Adrenal gland (tissue), 9 donors: ENCODE measurements at regions not wholly inside any gene's neighbourhood (a gene's known extent, or its start where the extent isn't known, plus 50 kb on each side); places are given as distances from the start of the nearest gene placed in this dataset.

Experiments used
- DNase-seq, 7 donors: peaks; one replicate each; pipeline ENCODE4 v3.0.0-alpha.2; 2019 to 2020
- H3K27ac ChIP-seq, 5 donors: fragments of 200-600 bp; sonication (generic) in 4 of 5; 1 replicate in 3 of 5; 2 replicates in 2 of 5; pipeline versions ENCODE4 v1.5.1 to v1.8.0; 2016 to 2020; ENCODE audit warnings: mild to moderate bottlenecking in 1 of 5
- H3K27me3 ChIP-seq: fragments of 200-600 bp; 2 replicates; pipeline ENCODE4 v1.8.0; 2021
- H3K36me3 ChIP-seq, 2 donors: fragments of 200-600 bp; replicated peaks in 1 of 2; 1 replicate in 1 of 2; 2 replicates in 1 of 2; pipeline versions ENCODE4 v1.5.1 to v1.8.0; 2018 to 2022
- H3K4me1 ChIP-seq, 2 donors: fragments of 200-600 bp; replicated peaks in 1 of 2; 1 replicate in 1 of 2; 2 replicates in 1 of 2; pipeline versions ENCODE4 v1.5.1 to v1.8.0; 2018 to 2021
- H3K4me3 ChIP-seq, 4 donors: fragments of 200-600 bp; sonication (generic) in 3 of 4; one replicate each; pipeline ENCODE4 v1.5.1; 2016 to 2018
- H3K9me3 ChIP-seq, 3 donors: fragments of 200-600 bp; sonication (generic) in 1 of 3; replicated peaks in 1 of 3; 1 replicate in 2 of 3; 2 replicates in 1 of 3; pipeline versions ENCODE4 v1.5.1 to v1.8.0; 2016 to 2021
- CTCF ChIP-seq, 6 experiments: fragments of 450-650 bp in 4 of 6; fragments of 200-600 bp in 2 of 6; sonication (generic) in 1 of 6; IDR thresholded peaks; 1 replicate in 5 of 6; 2 replicates in 1 of 6; pipeline versions ENCODE4 v1.5.1 to v1.8.0; 2016 to 2021; ENCODE audit warnings: antibody characterized with exemption in 6 of 6, mild to moderate bottlenecking in 2 of 6, moderate library complexity in 1 of 6
- POLR2A ChIP-seq, 2 donors: fragments of 450-650 bp; IDR thresholded peaks; one replicate each; pipeline ENCODE4 v1.6.1; 2017; ENCODE audit warnings: antibody characterized with exemption in 2 of 2, mild to moderate bottlenecking in 2 of 2, moderate library complexity in 1 of 2
- WGBS, 4 donors: extraction: QIAGEN DNeasy Blood & Tissue Kit in 2 of 4; methylation state at CpG; one replicate each; pipeline versions ENCODE4 v1.1.5 to v1.1.7; 2013 to 2017; 5-methylcytosine and 5-hydroxymethylcytosine counted together
- intact Hi-C, 2 donors: fragments of 100-400 bp; cut with DNase I; formaldehyde crosslinking; loops; one replicate each; pipeline versions ENCODE4 v1.14.1 to v1.15.0; 2022 to 2023
- donor health status: healthy with polysubstance abuse.
- donor health status: Bipolar disorder and iron deficiency.
- donor health status: DM: yes; HTN: yes; CAD: no.
- donor health status: DM: no; HTN: no; CAD: no.
- donor health status: DM: no; HTN: no; CAD: no.

- WGBS, 4 donors, result 86 to 97% (median 90%) methylated on average over 1 of the region's 1 CpG
- intact Hi-C loops, result no loop called here
- DNase-seq, result no peak
Observed at GRCh38 chr6:121917834-121918559, 481.5 kb upstream of the HSF2 start.

GRCh38 chr6:121920616-121921015 is 478.8 kb upstream of the HSF2 start:
- TF ChIP-seq POLR2A (IDR thresholded peaks at IDR 0.05), result no peak
- TF ChIP-seq CTCF (IDR thresholded peaks at IDR 0.05), result no peak
- no peak overlapping the region for H3K4me3 ChIP-seq
- DNase-seq, result no peak
- WGBS, 4 donors, result 80 to 86% (median 85%) methylated on average over 6 of the region's 6 CpGs
- H3K27me3 ChIP-seq, result no peaks in the 10 kb centered on the region
- H3K9me3 ChIP-seq, result no peaks in the 10 kb centered on the region
- H3K36me3 ChIP-seq, result no peaks in the 10 kb centered on the region
- no peaks in the 10 kb centered on the region for H3K4me1 ChIP-seq
- intact Hi-C loops, result no loop called here
- H3K27ac ChIP-seq, result no peak overlapping the region

More at GRCh38 chr6:121917834-121918559, 481.5 kb upstream of the HSF2 start:
- Histone ChIP-seq H3K4me3 (no peak overlapping the region), H3K27ac (no peak overlapping the region), H3K27me3 (no peaks in the 10 kb centered on the region), H3K9me3 (no peaks in the 10 kb centered on the region), H3K36me3 (no peaks in the 10 kb centered on the region), H3K4me1 (no peaks in the 10 kb centered on the region)
- no peak for TF ChIP-seq CTCF (IDR thresholded peaks at IDR 0.05)
- TF ChIP-seq POLR2A (IDR thresholded peaks at IDR 0.05), result no peak

GRCh38 chr6:121925024-121925423 is 474.4 kb upstream of the HSF2 start:
- no peak for TF ChIP-seq CTCF (IDR thresholded peaks at IDR 0.05)
- TF ChIP-seq POLR2A (IDR thresholded peaks at IDR 0.05), result no peak
- WGBS, 4 donors, result 56 to 100% (median 66%) methylated on average over 1 of the region's 1 CpG
- Histone ChIP-seq H3K4me1 (no peaks in the 10 kb centered on the region), H3K27ac (no peak overlapping the region), H3K4me3 (no peak overlapping the region), H3K9me3 (no peaks in the 10 kb centered on the region), H3K27me3 (no peaks in the 10 kb centered on the region), H3K36me3 (no peaks in the 10 kb centered on the region)
- intact Hi-C loops, result no loop called here
- DNase-seq, result no peak

GRCh38 chr6:121925534-121926255 is 473.8 kb upstream of the HSF2 start:
- Histone ChIP-seq H3K4me3 (no peak overlapping the region), H3K27ac (no peak overlapping the region), H3K36me3 (no peaks in the 10 kb centered on the region), H3K27me3 (no peaks in the 10 kb centered on the region), H3K9me3 (no peaks in the 10 kb centered on the region), H3K4me1 (no peaks in the 10 kb centered on the region)
- WGBS, 4 donors, result 68 to 74% (median 72%) methylated on average over 3 of the region's 3 CpGs
- intact Hi-C loops, result no loop called here
- DNase-seq, result peak in 1 of 7 donors; percentile 14
- TF ChIP-seq POLR2A (IDR thresholded peaks at IDR 0.05) (no peak), CTCF (IDR thresholded peaks at IDR 0.05) (no peak)
